ENCODE measurements at regions not wholly inside any gene's neighbourhood (a gene's known extent, or its start where the extent isn't known, plus 50 kb on each side); places are given as distances from the start of the nearest gene placed in this dataset.
"Not testable (repeated sequence)": the region's sequence is repeated elsewhere in the genome, so short reads cannot be mapped to it uniquely, and the experiment has no call there.

DNA sequence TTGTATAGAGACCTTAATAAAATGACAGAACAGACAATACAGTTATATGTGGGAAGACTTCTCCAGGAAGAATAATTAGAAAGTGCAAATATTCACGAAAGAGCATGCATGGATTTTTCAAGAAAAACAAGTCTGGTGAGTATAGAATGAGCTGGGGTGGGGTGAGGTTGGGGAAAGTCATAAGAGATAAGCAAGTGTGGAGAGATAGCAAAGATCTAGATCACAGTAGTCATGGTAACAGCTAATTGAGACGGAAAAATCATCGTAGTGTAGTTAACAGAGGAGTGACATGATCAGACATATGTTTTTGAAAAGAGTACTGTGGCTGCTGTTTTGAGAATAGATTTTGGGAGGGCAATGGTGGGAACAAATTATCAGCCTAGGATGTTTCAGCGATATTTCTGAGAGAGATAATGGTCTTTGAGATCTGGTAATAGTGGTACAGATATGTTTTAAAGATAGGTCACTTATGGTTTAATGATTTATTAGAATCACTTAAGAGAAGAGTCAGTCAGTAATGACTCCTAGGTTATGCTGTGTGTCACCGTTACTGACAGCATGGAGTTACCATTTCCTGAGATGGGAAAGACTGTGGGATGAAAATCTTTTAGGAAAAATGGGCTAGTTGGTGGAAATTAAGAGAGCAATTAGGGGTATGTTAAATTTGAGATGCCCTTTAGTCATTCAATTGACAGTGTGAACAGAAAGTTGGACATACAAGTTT lies 248.5 kb upstream of the SLC8A1 start:
- DNase-seq (ENCODE audit: low spot score), result no peak

DNA sequence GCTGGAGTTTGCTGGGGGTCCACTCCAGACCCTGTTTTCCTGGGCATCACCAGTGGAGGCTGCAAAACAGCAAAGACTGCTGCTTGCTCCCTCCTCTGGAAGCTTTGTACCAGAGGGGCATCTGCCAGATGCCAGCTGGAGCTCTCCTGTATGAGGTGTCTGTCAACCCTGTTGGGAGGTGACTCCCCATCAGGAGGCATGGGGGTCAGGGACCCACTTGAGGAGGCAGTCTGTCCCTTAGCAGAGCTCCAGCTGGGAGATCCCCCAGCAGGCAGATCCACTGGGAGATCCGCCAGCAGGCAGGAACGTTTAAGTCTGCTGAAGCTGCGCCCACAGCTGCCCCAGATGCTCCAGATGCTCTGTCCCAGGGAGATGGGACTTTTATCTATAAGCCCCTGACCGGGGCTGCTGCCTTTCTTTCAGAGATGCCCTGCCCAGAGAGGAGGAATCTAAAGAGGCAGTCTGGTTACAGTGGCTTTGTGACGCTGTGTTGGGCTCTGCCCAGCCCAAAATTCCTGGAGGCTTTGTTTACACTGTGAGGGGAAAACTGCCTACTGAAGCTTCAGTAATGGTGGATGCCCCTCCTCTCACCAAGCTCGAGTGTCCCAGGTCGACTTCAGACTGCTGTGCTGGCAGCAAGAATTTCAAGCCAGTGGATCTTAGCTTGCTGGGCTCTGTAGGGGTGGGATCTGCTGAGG lies 260.5 kb upstream of the SLC8A1 start:
- DNase-seq (ENCODE audit: low spot score), result not testable (repeated sequence)

DNA sequence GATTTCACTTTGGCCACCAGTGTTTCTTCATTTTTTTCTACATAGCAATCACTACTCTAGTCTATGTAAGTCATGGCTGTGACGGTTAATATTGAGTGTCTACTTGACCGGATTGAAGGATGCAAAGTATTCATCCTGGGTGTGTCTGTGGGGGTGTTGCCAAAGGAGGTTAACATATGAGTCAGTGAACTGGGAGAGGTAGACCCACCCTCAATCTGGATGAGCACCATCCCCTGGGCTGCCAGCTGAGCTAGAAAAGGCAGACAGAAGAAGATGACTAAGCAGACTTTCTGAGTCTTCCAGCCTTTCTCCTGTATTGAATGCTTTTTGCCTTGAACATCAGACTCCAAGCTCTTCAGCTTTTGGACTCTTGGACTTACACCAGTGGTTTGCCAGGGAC lies 265.0 kb upstream of the SLC8A1 start:
- DNase-seq (ENCODE audit: low spot score), result no peak

DNA sequence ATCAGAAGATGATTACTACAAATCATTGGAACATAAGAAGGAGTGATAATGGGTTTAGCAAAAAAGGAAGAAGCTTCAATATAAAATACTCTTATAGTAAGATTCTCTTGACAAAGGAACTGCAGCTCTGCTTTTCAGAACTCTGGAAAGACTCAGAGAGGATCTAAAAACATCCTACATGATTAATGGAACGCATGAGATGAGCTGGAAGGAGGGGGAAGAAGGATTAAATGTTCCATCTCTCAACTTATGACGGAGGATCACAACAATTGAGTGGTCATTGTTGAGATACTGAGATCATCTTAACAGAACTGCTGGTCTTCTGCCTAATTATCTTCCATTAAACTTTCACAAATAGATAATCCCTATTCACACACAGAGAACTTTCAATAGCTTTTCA lies 267.5 kb upstream of the SLC8A1 start:
- no peak for DNase-seq (ENCODE audit: low spot score)

DNA sequence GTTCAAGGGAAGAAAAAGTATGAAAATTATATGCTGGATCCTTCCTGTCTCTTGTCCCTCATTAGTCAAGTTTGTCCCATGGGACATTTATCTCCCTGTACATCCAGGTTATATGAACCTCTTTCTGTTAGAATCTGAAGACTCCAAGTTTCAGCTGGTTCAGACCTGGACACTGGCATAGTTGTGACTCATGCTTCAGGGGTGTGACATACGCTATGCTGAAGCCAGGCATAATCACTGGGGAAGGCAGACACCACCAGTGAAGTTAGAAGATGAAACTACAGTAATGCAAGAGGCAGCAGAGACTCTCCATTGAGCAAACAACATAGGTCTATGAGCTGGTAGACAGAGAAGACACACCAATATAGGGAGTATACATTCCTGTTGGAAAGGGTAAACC lies 269.7 kb upstream of the SLC8A1 start:
- peak; percentile 2 for DNase-seq (ENCODE audit: low spot score)

DNA sequence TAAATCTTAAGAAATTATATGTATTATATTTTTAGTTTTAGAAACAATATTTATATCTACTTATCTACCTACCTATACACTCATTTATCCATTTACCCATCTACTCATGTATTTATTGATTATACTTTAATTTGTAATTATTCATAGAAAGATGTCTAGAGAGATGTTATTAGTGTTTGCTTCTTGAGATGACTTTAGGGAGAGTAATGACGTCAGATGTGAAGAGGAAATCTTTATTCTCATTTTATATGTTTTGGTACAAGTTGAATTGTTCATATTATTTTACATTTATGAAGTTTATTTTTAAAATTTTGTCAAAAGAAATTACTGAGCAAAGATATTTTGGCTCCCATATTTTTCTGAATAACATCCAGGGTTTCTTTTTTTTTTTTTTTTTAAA lies 271.3 kb upstream of the SLC8A1 start:
- DNase-seq (ENCODE audit: low spot score), result no peak

DNA sequence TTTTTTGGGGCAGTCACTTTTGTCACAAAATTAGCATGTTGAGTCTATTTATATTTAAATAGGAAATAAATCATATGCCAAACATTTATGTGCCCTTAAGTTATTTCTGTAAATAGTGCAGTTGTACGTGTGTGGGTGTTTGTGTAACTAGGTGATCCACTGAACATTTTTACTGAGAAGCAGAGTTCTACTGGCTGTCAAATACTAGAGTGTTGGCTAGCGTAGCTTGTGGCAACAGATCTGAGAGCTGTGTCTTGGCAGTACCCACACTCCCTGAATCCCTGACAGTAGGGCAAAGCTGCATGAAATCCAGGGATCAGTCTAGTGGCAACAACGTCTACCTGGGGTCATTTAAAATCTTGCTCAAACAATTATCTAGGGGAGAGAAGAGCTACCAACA lies 273.1 kb upstream of the SLC8A1 start:
- DNase-seq (ENCODE audit: low spot score), result no peak

DNA sequence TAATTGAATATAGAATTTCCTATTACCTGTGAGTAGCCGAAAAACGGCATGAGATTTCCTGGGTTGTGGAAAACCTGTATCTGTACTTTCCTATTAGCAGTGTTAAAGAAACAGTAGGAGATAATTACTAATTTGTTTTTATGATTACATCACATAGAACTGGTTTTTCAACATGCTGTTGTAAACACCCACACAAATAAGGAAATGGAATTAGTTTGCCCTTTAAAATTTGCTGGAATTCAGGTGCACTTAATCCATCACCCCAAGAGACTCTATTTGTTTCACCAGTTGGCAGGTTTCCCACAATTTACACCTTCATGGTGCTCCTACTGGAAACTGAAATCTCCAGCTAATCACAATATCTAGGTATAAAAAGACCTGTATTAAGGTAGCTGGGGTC lies 274.1 kb upstream of the SLC8A1 start:
- no peak for DNase-seq (ENCODE audit: low spot score)

DNA sequence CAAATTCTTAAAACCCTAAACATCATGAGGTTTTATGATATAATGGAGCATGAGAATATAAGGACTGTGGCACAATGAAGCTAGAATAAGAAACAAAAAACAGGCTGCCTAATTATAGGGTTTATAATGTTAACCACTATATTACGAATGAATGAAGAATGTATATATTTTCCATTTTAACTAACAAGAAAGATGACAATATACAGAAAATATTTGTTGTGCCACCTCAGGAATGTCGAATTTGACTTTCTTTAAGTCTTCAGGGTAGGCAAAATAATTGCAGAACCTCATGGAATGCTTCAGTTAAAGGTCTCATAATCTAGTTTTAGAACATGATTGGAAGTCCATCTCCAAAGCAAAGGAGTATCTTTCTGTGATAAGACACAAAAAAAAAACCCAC lies 282.9 kb upstream of the SLC8A1 start:
- DNase-seq (ENCODE audit: low spot score), result peak; percentile 1

DNA sequence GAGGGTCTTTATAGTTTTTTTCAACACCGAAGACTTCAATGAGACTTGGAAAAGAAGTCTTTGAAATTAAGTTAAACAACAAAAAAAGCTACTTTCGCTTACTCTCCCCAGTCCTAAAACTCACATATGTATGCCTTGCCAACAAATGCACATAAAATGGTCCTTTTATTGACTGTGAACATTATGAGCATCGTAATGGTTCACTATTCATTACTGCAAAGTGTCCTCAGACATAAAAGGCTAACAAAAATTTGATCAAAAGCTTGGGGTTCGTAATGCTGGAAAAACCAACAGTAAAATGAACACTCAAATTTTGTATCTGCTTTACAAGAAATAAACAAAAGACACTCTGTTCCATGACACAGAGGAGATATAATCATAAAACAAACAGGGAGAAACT lies 285.3 kb upstream of the SLC8A1 start:
- no peak for DNase-seq (ENCODE audit: low spot score)

DNA sequence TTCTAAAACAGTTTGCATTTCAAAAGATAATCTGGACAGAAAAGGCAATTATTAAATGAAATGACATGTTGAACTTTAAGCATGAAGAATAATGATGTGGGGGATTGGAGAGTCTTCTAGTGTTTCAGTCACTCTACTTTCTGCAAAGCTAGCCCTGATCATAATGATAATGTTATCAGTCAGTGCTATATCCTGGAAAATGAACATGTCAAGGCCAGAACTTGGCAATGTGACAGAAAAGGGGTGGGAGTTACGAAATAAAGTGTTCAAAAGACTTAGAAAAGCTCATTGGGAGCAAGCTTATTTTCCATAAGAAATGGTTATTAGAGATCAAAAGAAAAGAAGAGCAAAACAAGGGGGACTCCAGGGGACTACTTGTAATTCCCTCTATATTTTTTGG lies 288.5 kb upstream of the SLC8A1 start:
- no peak for DNase-seq (ENCODE audit: low spot score)

DNA sequence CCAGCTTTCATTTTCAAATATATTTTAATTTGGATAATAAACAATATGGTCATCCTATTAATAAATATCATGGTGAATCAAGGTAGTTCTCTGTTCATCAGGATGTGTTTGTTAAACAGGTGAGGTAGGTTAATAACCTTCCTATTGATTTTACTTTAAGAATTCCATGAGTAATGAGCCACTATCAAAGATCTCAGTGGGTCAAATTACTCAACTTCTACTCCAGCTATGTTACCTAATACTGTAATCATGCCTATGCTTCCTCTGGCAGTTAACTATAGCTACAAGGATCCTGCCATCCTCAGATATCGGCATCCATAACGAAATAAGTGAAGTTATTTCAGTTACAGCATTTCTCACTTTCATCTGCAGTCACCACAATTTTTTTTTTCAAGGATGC lies 289.6 kb upstream of the SLC8A1 start:
- DNase-seq (ENCODE audit: low spot score), result no peak

DNA sequence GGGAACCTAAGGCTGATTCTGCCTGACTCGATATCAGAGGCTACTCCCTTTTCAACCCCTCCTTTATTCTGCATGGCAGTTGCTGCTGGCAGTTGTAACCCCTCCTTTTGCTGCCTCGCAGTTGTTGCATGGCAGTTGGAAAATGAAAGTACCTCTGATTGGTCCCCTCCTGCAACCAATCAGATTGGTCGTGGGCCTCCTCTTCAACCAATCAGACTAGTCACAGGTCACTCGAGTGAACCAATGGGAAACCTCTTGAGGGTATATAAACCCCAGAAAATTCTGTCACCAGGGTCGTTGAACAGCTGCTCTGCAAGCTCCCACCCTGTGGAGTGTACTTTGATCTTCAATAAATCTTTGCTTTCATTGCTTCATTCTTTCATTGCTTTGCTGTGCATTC lies 294.3 kb upstream of the SLC8A1 start:
- no peak for DNase-seq (ENCODE audit: low spot score)

DNA sequence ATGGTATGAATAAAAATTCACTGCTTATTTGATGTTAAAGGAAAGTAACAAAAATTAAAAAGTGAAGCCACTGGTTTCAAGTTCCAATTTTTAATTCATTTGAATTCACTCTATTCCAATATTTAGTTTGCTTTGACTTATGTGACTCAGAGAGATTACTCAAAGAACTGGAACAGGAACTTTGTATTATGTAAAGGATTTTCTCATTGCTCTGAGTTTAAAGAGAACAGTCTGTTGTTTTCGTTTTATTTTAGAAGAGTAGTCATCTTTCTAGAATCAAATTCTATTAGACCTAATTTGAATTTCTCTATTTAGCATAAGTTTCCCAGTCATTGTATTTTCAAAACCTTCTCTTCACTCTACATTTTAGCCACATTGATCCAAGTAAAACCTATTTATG lies 300.1 kb upstream of the SLC8A1 start:
- no peak for DNase-seq (ENCODE audit: low spot score)

DNA sequence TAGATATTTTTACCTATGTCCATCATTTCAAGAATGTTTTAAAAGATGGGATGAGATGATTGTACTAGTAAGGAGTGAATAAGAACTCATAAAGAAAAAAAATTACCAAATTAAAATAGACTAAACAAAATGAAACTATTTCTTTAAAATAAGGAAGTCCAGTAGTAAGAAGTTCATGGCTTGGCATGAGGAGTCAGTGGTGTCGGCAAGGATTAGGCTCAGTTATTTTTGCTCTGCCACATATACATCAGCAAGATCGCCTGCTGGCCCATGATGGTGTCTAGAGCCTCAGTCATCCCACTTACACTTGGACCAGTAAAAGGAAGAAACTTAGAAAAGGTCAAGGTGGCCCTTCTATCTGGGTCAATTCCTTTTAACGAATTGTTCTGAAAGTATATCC lies 300.9 kb upstream of the SLC8A1 start:
- no peak for DNase-seq (ENCODE audit: low spot score)

DNA sequence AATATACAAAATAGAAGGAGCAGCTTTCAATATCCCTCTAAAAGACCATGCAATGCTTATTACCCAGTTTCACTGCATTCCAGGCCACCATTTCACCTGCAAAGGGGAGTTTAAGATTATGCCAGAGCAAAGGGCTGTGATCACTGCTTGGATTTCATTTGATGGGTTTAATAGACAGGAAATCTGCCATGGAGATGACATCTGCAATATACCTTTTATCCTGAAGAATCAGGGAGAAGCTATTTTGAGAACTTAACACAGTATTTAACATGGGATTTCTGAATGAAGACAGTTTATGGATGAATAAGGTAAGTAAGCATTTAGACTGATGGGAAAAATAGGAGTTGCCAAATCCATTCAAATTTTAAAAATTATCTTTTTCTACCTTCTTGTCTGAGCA lies 303.0 kb upstream of the SLC8A1 start:
- no peak for DNase-seq (ENCODE audit: low spot score)

DNA sequence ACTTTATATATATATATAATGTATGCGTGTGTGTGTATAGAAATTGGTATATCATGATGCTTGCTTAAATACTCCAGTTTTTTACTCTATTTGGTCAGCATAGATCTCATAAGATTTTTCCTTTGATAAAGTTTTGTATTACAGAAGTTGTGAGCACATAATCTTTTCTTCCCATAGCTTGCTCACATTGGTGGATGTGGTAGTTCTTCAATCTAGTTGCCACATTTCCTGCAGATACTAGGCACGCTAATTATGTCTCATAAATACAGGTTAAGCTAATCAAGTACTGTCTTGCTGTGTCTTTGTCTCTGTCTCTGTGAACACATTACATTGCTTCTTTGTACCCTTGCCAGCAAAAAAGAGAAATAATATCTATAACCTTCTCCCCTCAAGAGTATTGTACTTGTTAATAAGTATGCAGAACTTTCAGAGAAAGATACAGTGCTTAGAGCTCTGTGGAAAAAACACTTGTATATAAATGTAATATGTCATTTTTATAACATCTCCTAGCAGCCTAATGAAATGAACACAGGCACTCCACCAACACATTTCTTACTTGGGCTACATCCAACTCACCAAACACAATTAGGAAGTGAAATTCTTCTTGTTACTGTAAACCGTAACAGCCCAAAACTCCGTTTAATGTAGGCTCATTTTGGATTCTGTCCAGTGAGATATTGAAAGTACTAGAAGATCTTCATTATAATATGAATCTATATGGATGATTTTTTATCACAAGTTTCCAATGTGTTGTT lies 306.7 kb upstream of the SLC8A1 start:
- DNase-seq (ENCODE audit: low spot score), result no peak

DNA sequence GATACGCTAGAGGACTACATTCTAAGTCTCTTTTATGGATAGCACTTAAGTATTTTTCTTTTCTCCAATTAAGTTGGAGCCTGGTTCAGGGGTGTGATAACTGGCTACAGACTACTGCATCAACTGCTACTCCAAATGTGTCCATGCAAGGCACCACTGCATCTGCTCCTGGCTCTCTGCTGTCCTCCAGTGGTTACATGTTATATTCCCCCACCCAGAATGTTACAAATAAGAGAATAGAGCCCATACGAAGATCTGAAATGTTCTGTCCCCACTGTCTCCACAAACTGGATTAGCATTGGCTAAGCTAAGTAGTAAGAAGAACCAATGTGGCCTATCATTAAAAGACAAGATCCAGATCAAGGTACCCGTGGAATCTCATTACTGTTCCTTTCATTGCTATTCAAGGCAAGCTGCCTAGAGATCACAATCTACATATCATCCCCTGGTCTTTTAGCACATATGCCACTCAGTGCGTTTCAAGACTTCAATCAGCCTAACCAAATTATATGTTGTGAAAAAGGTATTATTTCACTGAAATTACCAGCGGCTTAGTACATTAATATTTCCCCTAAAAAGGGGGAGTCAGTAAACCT lies 308.3 kb upstream of the SLC8A1 start:
- peak; percentile 8 for DNase-seq (ENCODE audit: low spot score)

DNA sequence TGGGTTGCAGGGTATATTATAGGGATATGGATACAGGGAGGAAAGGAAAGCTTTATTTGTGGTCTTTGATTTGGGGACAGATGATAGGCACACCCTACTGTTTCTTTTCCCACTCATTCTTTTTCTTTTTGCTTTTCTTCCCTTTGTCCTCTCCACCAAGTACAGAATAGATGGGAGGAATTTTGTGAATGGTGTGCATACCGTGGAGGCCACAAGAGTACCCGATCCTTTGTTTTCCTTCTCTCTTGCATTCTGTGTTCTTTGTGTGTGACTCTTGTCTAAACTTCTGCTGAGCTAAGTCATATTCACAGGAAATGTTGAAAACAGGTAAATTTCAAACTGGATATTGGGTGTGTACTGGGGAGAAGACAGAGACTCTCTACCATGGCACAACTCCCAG lies 321.4 kb upstream of the SLC8A1 start:
- DNase-seq (ENCODE audit: low spot score), result no peak

DNA sequence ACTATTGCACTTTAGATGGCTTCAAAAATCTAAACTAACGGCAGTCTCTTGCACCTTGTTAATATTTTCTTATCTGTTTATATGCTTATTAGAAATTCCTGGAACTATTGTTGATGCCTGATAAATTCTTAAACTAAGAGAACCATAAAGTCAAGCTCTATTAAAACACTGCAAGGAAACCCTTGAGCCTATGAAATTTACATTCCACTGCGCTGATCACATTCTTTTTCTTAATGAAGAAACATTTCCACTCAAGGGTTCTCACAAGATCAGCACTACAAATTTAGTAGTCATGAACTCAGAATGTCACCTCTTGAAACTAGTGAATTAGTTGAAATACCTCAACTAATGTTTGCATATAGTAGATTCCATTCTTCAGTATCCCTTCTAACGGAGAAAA lies 331.8 kb upstream of the SLC8A1 start:
- no peak for DNase-seq (ENCODE audit: low spot score)

DNA sequence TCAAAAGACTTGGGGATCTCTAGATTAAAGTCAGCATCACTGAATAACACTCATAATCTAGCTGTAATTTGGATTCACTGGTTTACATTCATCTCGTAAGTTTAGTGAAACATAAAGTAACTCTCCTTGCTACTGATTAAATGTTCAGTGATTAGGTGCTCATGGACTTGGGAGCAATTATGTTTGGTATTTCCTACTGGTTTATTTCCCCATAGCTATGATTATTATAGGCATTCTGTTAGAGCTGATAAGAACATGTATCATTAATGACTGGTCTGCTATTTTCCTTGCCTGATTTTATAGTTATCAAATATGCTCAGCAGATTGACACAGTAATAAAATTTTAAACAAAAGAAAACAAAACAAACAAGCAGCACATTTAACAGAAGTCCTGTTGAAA lies 334.7 kb upstream of the SLC8A1 start:
- DNase-seq (ENCODE audit: low spot score), result no peak

DNA sequence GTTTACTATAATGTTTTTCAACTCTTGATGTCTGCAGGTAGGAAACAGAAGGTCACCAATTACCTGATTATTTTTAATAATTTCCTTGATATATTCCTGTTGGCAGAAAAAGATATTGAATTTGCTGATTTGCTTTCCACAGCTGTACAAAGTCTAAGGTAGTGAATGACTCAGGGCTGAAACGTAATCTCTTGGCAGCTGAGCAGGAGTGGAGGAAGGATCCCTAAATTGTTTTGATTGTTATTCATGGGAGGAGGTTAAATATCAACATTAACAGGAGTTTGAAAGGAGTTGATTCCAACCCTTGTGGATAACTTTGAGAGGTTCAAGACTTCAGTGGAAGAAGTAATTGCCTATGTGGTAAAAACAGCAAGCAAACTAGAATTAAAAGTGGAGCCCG lies 345.2 kb upstream of the SLC8A1 start:
- DNase-seq (ENCODE audit: low spot score), result no peak

DNA sequence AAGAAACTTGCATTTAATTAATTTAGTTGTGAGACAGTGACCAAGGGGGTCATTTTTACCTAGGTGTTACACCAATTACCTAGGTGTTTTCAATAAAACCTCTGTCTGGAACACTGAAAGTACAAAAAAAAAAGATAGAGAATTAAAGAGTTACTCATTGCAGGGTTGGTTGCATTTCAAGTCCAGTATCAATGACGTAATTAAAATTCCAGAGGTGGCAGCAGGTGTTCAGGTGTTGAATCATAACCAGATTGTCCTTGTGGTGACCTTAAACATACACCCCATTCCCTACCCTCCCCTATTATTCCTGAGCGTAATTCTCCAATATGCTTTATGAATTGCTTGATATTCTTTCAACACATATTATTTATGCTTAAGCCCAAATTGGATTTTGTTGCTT lies 352.0 kb upstream of the SLC8A1 start:
- DNase-seq (ENCODE audit: low spot score), result no peak

Measured in hepatic stellate cell (primary cell).